ENCODE measurements at regions not wholly inside any gene's neighbourhood (a gene's known extent, or its start where the extent isn't known, plus 50 kb on each side); places are given as distances from the start of the nearest gene placed in this dataset.

GRCh38 chr2:12884713-12885282 is 168.1 kb downstream of the TRIB2 start (continued):
- peak in 1 of 3 experiments; percentile 48 for TF ChIP-seq YY1 (IDR thresholded peaks at IDR 0.05; ENCODE audit: borderline replicate concordance in 1 of 3, control insufficient read depth in 1 of 3, extremely low read depth in 1 of 3, insufficient read depth in 3 of 3, insufficient read length in 1 of 3, insufficient replicate concordance in 2 of 3, low read depth in 1 of 3, low read length in 2 of 3)
- no peak for TF ChIP-seq NR2C1 (IDR thresholded peaks at IDR 0.05)
- TF ChIP-seq NR2C1 (tag; IDR thresholded peaks at IDR 0.05): 0 out of 2 replicates have a peak, but pooled peaks have one; percentile 14
- no peak for TF ChIP-seq NR2C2 (CRISPR knock-in tag; IDR thresholded peaks at IDR 0.05)
- peak; percentile 67; the same call in 1 of the 2 replicates for TF ChIP-seq NR2C2 (tag; IDR thresholded peaks at IDR 0.05)
- TF ChIP-seq ZNF79 (CRISPR knock-in tag; IDR thresholded peaks at IDR 0.05; ENCODE audit: low read depth): no peak
- TF ChIP-seq GABPA (tag; conservative IDR thresholded peaks at IDR 0.05; ENCODE audit: low read depth): no peak
- peak; percentile 38; the same call in 1 of the 2 replicates for TF ChIP-seq PKNOX1 (IDR thresholded peaks at IDR 0.05)
- no peak for TF ChIP-seq ATF2 (CRISPR knock-in tag; IDR thresholded peaks at IDR 0.05)
- TF ChIP-seq JUND (IDR thresholded peaks at IDR 0.05; ENCODE audit: borderline replicate concordance, low read depth, low read length): no peak
- peak; percentile 39; the same call in 1 of the 3 replicates for TF ChIP-seq JUND (tag; IDR thresholded peaks at IDR 0.05; ENCODE audit: borderline replicate concordance, low read depth, low read length)
- TF ChIP-seq MEIS2 (IDR thresholded peaks at IDR 0.05; ENCODE audit: partially characterized antibody): peak; percentile 60
- no peak for TF ChIP-seq ZBTB1 (CRISPR knock-in tag; IDR thresholded peaks at IDR 0.05; ENCODE audit: borderline replicate concordance, low read depth)
- no peak for TF ChIP-seq PBX2 (CRISPR knock-in tag; IDR thresholded peaks at IDR 0.05; ENCODE audit: low read depth)
- TF ChIP-seq PBX2 (tag; conservative IDR thresholded peaks at IDR 0.05; ENCODE audit: low read depth): peak; percentile 53
- TF ChIP-seq GATA2 (CRISPR knock-in tag; IDR thresholded peaks at IDR 0.05): no peak
- TF ChIP-seq ZBTB9 (CRISPR knock-in tag; IDR thresholded peaks at IDR 0.05): no peak
- no peak for TF ChIP-seq ERF (CRISPR knock-in tag; IDR thresholded peaks at IDR 0.05)
- TF ChIP-seq TBL1XR1 (IDR thresholded peaks at IDR 0.05; ENCODE audit: low read length in 2 of 2): no peak
- TF ChIP-seq CC2D1A (IDR thresholded peaks at IDR 0.05): no peak
- 0 out of 2 replicates have a peak, but pooled peaks have one; percentile 35 for TF ChIP-seq ZNF589 (CRISPR knock-in tag; IDR thresholded peaks at IDR 0.05; ENCODE audit: low read depth)
